ENCODE measurements at regions not wholly inside any gene's neighbourhood (a gene's known extent, or its start where the extent isn't known, plus 50 kb on each side); places are given as distances from the start of the nearest gene placed in this dataset.

DNA sequence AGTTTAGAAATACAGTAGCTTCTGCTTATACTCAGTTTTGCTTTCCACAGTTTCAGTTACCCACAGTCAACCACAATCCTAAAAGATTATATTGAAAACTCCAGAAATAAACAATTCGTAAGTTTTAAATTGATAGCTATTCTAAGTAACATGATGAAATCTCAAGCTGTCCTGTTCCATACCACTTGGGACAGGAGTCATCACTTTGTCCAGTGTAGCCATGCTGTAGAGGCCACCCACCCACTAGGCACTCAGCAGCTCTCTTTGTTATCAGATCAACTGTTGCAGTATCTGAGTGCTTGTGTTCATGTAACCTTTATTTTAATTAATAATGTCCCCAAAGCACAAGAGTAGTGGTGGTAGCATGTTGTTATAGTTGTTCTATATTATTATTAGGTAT is 117.5 kb upstream of the IQCM start:
- Mint-ChIP-seq H3K27ac (ENCODE audit: unreplicated experiment) (no peak overlapping the region), H3K36me3 (ENCODE audit: unreplicated experiment) (no peaks in the 10 kb centered on the region), H3K27me3 (ENCODE audit: unreplicated experiment) (peaks cover 25% of the 10 kb centered on the region), H3K4me3 (ENCODE audit: unreplicated experiment) (no peak overlapping the region), H3K9me3 (ENCODE audit: unreplicated experiment) (peaks cover 6% of the 10 kb centered on the region), H3K4me1 (ENCODE audit: unreplicated experiment) (no peaks in the 10 kb centered on the region)
- no peak for DNase-seq (ENCODE audit: extremely low spot score, unreplicated experiment)
- no peak for TF ChIP-seq CTCF (IDR thresholded peaks at IDR 0.05)

GRCh38 chr4:149933883-149934282 is 118.2 kb upstream of the IQCM start:
- Mint-ChIP-seq H3K36me3 (ENCODE audit: unreplicated experiment) (no peaks in the 10 kb centered on the region), H3K9me3 (ENCODE audit: unreplicated experiment) (peaks cover 9% of the 10 kb centered on the region), H3K27ac (ENCODE audit: unreplicated experiment) (no peak overlapping the region), H3K27me3 (ENCODE audit: unreplicated experiment) (peaks cover 25% of the 10 kb centered on the region), H3K4me3 (ENCODE audit: unreplicated experiment) (no peak overlapping the region), H3K4me1 (ENCODE audit: unreplicated experiment) (no peaks in the 10 kb centered on the region)
- no peak for DNase-seq (ENCODE audit: extremely low spot score, unreplicated experiment)
- no peak for TF ChIP-seq CTCF (IDR thresholded peaks at IDR 0.05)

DNA sequence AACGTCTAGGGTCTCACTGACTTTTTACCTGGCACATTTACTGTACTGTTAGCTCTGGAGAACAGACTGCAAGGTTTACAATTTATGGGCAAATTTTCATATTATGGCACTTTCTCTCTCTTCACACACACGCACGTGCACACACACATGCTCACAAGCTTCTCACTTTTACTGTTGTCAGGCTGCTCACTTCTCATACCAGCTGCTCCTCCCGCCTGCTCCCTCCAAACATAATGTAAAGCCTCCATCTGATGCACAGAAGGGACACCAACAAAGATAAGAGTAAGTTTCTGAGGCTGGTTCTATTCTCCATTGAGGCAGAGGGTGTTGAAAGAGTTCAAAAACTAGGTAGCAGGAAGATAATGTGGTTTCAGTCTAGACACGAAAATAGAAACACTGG is 128.9 kb upstream of the DCLK2 start:
- Mint-ChIP-seq H3K4me3 (ENCODE audit: unreplicated experiment) (no peak overlapping the region), H3K27me3 (ENCODE audit: unreplicated experiment) (peaks cover 12% of the 10 kb centered on the region), H3K4me1 (ENCODE audit: unreplicated experiment) (no peaks in the 10 kb centered on the region), H3K36me3 (ENCODE audit: unreplicated experiment) (no peaks in the 10 kb centered on the region), H3K9me3 (ENCODE audit: unreplicated experiment) (no peaks in the 10 kb centered on the region), H3K27ac (ENCODE audit: unreplicated experiment) (no peak overlapping the region)
- no peak for TF ChIP-seq CTCF (IDR thresholded peaks at IDR 0.05)
- no peak for DNase-seq (ENCODE audit: extremely low spot score, unreplicated experiment)

- no peak overlapping the region for H3K27ac Mint-ChIP-seq (ENCODE audit: unreplicated experiment)
- no peak overlapping the region for H3K4me3 Mint-ChIP-seq (ENCODE audit: unreplicated experiment)
- peaks cover 10% of the 10 kb centered on the region for H3K27me3 Mint-ChIP-seq (ENCODE audit: unreplicated experiment)
- TF ChIP-seq CTCF (IDR thresholded peaks at IDR 0.05) = no peak
- no peaks in the 10 kb centered on the region for H3K4me1 Mint-ChIP-seq (ENCODE audit: unreplicated experiment)
- no peaks in the 10 kb centered on the region for H3K9me3 Mint-ChIP-seq (ENCODE audit: unreplicated experiment)
- H3K36me3 Mint-ChIP-seq (ENCODE audit: unreplicated experiment) = no peaks in the 10 kb centered on the region
- no peak for DNase-seq (ENCODE audit: extremely low spot score, unreplicated experiment)
Measured at GRCh38 chr4:149951152-149951900, 126.9 kb upstream of the DCLK2 start.

- no peak overlapping the region for H3K27ac Mint-ChIP-seq (ENCODE audit: unreplicated experiment)
- no peak for TF ChIP-seq CTCF (IDR thresholded peaks at IDR 0.05)
- H3K4me1 Mint-ChIP-seq (ENCODE audit: unreplicated experiment) = no peaks in the 10 kb centered on the region
- no peaks in the 10 kb centered on the region for H3K36me3 Mint-ChIP-seq (ENCODE audit: unreplicated experiment)
- peaks cover 6% of the 10 kb centered on the region for H3K27me3 Mint-ChIP-seq (ENCODE audit: unreplicated experiment)
- H3K9me3 Mint-ChIP-seq (ENCODE audit: unreplicated experiment) = no peaks in the 10 kb centered on the region
- H3K4me3 Mint-ChIP-seq (ENCODE audit: unreplicated experiment) = no peak overlapping the region
- no peak for DNase-seq (ENCODE audit: extremely low spot score, unreplicated experiment)
Measured at GRCh38 chr4:149952101-149952500, 126.1 kb upstream of the DCLK2 start.
